ENCODE measurements at regions not wholly inside any gene's neighbourhood (a gene's known extent, or its start where the extent isn't known, plus 50 kb on each side); places are given as distances from the start of the nearest gene placed in this dataset.

DNA sequence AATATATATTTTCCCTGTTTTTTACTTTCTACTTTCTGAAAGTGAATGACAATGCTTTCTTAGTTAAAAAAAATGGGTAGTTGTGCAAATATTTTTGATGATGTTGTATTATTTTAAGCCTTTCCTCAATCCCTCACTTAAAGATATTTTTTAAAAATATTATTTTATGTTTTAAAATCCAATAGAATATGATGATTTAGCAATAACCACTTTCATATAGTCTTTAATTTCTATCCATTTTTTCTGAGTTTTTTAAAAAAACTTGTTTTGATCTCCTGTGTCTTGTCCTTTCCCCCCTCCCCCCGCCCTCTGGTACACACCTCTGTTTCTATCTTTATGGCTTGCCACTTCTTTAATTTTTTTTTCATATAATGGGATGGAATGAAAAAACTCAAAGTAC, 362.0 kb upstream of the SLITRK6 start:
- no peak for DNase-seq (ENCODE audit: low spot score)
- H3K36me3 ChIP-seq (ENCODE audit: control insufficient read depth in 4 of 4, insufficient read depth in 3 of 4, low read depth in 1 of 4, low read length in 3 of 4), result no peaks in the 10 kb centered on the region
- no peaks in the 10 kb centered on the region for H3K9me3 ChIP-seq (ENCODE audit: control insufficient read depth in 4 of 4, low read length in 3 of 4)
- 35% methylated on average over 1 of the region's 1 CpG for WGBS
- H3K4me3 ChIP-seq (ENCODE audit: low read depth in 1 of 3, low read length in 3 of 3), result no peak overlapping the region
- no peak for TF ChIP-seq HNF4A (conservative IDR thresholded peaks at IDR 0.05)
- no peak for TF ChIP-seq YY1 (IDR thresholded peaks at IDR 0.05)
- no peak for TF ChIP-seq JUND (IDR thresholded peaks at IDR 0.05)
- TF ChIP-seq NR2F2 (IDR thresholded peaks at IDR 0.05), result no peak
- no peak for TF ChIP-seq HNF4G (IDR thresholded peaks at IDR 0.05)
- TF ChIP-seq TAF1 (conservative IDR thresholded peaks at IDR 0.05), result no peak
- TF ChIP-seq, protein P1, sequence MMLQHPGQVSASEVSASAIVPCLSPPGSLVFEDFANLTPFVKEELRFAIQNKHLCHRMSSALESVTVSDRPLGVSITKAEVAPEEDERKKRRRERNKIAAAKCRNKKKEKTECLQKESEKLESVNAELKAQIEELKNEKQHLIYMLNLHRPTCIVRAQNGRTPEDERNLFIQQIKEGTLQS (IDR thresholded peaks at IDR 0.05), result no peak
- TF ChIP-seq, protein P2, sequence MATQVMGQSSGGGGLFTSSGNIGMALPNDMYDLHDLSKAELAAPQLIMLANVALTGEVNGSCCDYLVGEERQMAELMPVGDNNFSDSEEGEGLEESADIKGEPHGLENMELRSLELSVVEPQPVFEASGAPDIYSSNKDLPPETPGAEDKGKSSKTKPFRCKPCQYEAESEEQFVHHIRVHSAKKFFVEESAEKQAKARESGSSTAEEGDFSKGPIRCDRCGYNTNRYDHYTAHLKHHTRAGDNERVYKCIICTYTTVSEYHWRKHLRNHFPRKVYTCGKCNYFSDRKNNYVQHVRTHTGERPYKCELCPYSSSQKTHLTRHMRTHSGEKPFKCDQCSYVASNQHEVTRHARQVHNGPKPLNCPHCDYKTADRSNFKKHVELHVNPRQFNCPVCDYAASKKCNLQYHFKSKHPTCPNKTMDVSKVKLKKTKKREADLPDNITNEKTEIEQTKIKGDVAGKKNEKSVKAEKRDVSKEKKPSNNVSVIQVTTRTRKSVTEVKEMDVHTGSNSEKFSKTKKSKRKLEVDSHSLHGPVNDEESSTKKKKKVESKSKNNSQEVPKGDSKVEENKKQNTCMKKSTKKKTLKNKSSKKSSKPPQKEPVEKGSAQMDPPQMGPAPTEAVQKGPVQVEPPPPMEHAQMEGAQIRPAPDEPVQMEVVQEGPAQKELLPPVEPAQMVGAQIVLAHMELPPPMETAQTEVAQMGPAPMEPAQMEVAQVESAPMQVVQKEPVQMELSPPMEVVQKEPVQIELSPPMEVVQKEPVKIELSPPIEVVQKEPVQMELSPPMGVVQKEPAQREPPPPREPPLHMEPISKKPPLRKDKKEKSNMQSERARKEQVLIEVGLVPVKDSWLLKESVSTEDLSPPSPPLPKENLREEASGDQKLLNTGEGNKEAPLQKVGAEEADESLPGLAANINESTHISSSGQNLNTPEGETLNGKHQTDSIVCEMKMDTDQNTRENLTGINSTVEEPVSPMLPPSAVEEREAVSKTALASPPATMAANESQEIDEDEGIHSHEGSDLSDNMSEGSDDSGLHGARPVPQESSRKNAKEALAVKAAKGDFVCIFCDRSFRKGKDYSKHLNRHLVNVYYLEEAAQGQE (IDR thresholded peaks at IDR 0.05), result no peak
- no peak for TF ChIP-seq FOXA1 (IDR thresholded peaks at IDR 0.05)
- no peak for TF ChIP-seq RXRA (IDR thresholded peaks at IDR 0.05)
- TF ChIP-seq, protein P3, sequence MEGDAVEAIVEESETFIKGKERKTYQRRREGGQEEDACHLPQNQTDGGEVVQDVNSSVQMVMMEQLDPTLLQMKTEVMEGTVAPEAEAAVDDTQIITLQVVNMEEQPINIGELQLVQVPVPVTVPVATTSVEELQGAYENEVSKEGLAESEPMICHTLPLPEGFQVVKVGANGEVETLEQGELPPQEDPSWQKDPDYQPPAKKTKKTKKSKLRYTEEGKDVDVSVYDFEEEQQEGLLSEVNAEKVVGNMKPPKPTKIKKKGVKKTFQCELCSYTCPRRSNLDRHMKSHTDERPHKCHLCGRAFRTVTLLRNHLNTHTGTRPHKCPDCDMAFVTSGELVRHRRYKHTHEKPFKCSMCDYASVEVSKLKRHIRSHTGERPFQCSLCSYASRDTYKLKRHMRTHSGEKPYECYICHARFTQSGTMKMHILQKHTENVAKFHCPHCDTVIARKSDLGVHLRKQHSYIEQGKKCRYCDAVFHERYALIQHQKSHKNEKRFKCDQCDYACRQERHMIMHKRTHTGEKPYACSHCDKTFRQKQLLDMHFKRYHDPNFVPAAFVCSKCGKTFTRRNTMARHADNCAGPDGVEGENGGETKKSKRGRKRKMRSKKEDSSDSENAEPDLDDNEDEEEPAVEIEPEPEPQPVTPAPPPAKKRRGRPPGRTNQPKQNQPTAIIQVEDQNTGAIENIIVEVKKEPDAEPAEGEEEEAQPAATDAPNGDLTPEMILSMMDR (IDR thresholded peaks at IDR 0.05; ENCODE audit: low read depth, low read length, missing input control), result no peak
- no peak for TF ChIP-seq GABPA (IDR thresholded peaks at IDR 0.05 in 1 of 2, conservative IDR thresholded peaks at IDR 0.05 in 1 of 2)
- TF ChIP-seq SP1 (IDR thresholded peaks at IDR 0.05), result no peak
- TF ChIP-seq, protein P4, sequence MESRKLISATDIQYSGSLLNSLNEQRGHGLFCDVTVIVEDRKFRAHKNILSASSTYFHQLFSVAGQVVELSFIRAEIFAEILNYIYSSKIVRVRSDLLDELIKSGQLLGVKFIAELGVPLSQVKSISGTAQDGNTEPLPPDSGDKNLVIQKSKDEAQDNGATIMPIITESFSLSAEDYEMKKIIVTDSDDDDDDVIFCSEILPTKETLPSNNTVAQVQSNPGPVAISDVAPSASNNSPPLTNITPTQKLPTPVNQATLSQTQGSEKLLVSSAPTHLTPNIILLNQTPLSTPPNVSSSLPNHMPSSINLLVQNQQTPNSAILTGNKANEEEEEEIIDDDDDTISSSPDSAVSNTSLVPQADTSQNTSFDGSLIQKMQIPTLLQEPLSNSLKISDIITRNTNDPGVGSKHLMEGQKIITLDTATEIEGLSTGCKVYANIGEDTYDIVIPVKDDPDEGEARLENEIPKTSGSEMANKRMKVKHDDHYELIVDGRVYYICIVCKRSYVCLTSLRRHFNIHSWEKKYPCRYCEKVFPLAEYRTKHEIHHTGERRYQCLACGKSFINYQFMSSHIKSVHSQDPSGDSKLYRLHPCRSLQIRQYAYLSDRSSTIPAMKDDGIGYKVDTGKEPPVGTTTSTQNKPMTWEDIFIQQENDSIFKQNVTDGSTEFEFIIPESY (IDR thresholded peaks at IDR 0.05), result no peak
- TF ChIP-seq RAD21 (IDR thresholded peaks at IDR 0.05), result no peak
- no peak for TF ChIP-seq FOXA2 (IDR thresholded peaks at IDR 0.05)
- TF ChIP-seq EGR1 (IDR thresholded peaks at IDR 0.05; ENCODE audit: low read depth in 2 of 2), result no peak
- TF ChIP-seq, protein P5, sequence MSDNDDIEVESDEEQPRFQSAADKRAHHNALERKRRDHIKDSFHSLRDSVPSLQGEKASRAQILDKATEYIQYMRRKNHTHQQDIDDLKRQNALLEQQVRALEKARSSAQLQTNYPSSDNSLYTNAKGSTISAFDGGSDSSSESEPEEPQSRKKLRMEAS (IDR thresholded peaks at IDR 0.05), result no peak
- no peak overlapping the region for H3K27ac ChIP-seq (ENCODE audit: low read depth in 1 of 2, low read length in 2 of 2)
- no peaks in the 10 kb centered on the region for H3K4me1 ChIP-seq (ENCODE audit: control insufficient read depth in 4 of 4, insufficient read depth in 4 of 4, low read length in 3 of 4)
- no peaks in the 10 kb centered on the region for H3K27me3 ChIP-seq (ENCODE audit: control insufficient read depth in 4 of 4, insufficient read depth in 4 of 4, low read length in 3 of 4)
- H3K9ac ChIP-seq (ENCODE audit: low read depth in 1 of 2, low read length in 2 of 2), result no peak overlapping the region

All from liver (tissue), 8 donors.